ENCODE measurements at regions not wholly inside any gene's neighbourhood (a gene's known extent, or its start where the extent isn't known, plus 50 kb on each side); places are given as distances from the start of the nearest gene placed in this dataset.
"Not testable (repeated sequence)": the region's sequence is repeated elsewhere in the genome, so short reads cannot be mapped to it uniquely, and the experiment has no call there.

- DNase-seq, result no peak
Observed at GRCh38 chr12:19719672-19720071, 280.4 kb downstream of the AEBP2 start.

DNA sequence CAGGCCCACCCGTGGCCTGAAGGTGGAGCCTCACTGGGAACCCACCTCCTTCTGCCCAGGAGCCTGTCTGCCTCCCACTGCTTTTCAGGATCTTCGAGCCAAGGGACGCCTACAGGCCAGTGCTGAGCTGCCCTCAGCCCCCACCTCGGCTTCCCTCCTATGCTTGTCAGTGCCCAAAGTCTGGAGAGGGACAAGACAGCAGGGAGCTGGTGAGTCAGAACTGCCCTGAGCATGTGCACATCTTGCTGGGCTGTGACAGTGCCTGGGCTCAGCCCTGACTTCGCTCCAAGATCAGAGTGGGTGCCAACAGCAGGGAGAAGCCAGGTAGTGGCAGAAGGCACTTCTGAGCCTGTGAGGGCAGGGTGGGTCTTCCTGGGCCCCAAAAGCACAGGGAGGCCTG is 286.8 kb downstream of the AEBP2 start:
- no peak for DNase-seq

DNA sequence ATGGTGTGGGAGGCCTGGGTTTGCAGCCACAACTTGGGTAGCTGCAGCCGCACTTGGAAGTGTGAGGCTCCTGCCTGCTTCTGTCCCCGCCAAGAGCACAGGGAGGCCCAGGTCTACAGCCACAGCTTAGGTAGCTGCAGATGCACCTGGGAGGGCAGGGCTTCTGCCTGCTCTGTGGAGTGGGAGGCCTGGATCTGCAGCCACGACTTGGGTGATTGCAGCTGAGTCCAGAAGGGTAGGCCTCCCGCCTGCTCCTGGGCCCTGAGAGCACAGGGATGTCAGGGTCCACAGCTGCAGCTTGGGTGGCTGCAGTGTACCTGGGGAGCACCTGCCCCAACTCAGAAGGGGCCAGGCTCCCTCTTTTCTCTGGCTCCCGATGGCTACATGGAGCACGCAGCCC is 287.3 kb downstream of the AEBP2 start:
- DNase-seq, result no peak

- DNase-seq, result no peak
Observed at GRCh38 chr12:19737019-19737418, 297.7 kb downstream of the AEBP2 start.

GRCh38 chr12:19739195-19739776 is 300.0 kb downstream of the AEBP2 start:
- DNase-seq, result peak; percentile 49

GRCh38 chr12:19740472-19741131 is 301.3 kb downstream of the AEBP2 start:
- DNase-seq, result no peak

GRCh38 chr12:19741132-19741489 is 301.8 kb downstream of the AEBP2 start:
- DNase-seq, result no peak

DNA sequence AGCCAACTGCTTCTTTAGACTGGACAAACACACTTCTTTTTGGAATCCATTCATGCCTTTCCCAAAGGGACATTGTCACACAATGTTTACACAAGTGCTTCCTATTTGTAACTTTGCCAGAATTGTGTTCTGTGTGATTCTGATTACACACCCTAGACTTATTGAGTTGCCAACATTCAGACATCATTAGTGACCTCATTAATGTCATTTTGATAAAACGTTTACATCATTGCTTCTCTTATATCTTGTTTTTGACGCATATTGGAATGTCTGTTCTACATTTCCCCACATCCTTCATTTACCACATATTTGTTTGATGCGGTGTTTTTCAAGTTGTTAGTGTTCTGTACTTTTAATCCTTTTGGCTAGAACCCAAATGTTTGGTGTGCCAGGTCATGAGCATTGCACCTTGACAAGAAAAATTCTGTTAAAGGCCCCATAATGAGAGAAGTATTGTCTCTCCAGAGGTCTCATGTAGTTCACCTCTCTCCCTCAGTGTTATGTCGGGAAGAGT is 305.5 kb downstream of the AEBP2 start:
- DNase-seq, result no peak

GRCh38 chr12:19746471-19746870 is 307.2 kb downstream of the AEBP2 start:
- no peak for DNase-seq

GRCh38 chr12:19749906-19750574 is 310.7 kb downstream of the AEBP2 start:
- DNase-seq, result no peak

DNA sequence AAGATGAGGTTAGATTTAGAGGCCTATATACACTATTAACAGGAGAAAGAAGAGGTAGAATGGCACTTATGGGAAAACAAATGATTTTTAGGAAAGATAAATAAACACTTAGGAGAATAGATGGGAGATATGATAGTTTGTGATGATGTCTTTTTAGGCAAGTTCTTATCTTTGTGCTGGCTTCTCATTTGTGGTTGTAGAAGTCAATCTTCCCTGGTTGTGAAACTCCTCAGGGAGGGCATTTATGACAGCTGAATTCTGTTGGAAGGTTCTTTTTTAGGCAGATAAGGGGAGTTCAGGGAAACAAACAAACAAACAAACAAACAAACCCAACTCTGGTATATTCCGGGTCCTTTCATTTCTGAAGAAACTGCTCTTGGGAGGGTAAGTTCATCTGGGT is 311.8 kb downstream of the AEBP2 start:
- no peak for DNase-seq

DNA sequence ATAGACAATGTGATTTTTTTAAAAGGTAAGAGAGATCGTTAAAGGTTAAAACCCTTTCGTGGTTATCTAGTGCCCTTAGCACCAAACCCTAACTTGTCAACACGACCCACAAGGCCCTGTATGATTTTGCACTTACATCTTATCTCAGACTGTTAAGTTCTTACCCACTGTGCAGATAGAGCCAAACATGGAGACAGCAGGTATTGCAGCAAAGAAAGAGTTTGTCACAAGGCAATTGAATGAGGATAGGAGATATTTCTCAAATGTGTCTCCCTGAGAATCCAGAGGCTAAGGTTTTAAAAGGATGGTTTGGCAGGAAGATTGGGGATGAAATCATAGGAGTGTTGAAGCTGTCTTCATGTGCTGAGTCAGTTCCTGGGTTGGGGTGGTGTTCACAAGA is 313.4 kb downstream of the AEBP2 start:
- no peak for DNase-seq

GRCh38 chr12:19755136-19755535 is 315.8 kb downstream of the AEBP2 start:
- DNase-seq, result no peak

DNA sequence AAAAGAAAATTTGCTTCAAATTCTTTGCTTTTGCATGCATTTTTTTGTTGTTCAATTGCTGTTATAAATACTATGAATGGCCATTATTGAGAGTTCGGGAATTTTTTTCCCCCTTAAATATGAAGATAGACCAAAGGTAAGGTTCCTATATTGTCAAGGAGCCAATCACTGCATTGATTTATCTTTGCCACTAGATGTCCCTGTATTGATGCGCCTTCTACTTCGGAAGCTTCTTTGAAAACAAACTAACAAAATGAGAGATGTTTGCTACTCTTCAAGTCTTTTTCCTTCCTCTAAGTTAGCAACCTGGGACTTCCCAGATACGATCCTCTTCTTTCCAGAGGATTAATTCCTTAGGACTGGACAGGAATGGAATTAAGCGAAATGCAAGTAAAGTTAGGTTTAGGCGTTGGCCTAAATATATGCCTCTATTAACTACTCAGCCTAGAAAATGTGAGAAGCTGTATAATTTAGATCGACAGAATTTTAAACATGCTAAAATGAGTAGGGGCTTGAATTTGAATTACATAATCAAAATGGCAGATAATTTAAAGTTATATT is 318.1 kb downstream of the AEBP2 start:
- DNase-seq, result peak; percentile 14

GRCh38 chr12:19759227-19759626 is 319.9 kb downstream of the AEBP2 start:
- DNase-seq, result no peak

DNA sequence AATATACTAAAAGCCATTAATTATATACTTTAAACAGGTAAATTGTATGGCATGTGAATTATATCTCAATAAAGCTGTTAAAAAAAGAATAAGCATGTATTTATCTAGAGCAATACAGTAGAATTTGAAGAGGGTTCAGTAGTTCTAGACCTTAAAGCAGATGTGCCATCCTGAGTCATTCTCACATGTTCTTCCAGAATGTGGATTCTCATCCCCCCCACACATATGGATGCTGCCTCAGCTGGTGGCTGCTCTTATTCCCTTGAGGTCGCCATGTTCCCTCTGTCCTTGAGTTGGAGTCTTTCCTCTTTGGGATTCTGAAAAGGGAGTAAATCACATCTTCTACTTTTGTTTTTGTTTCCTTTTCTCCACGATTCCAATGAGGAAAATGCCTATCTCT is 321.3 kb downstream of the AEBP2 start:
- DNase-seq, result no peak

GRCh38 chr12:19761463-19761862 is 322.2 kb downstream of the AEBP2 start:
- DNase-seq, result no peak

GRCh38 chr12:19763488-19763887 is 324.2 kb downstream of the AEBP2 start:
- DNase-seq, result no peak

DNA sequence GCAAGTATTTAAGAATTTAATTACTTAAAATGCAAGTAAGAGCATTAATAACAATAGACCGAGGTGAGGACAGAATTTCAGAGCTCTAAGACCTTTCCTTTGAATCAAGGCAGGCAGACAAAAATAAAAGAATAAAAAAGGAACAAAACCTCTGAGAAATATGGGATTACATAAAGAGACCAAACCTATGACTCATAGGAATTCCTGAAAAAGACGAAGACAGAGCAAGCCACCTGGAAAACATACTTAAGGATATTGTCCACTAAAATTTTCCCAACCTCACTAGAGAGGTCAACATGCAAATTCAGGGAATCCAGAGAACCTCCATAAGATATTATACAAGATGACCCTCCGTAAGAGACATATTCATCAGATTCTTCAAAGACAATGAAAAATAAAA is 325.1 kb downstream of the AEBP2 start:
- DNase-seq, result no peak

DNA sequence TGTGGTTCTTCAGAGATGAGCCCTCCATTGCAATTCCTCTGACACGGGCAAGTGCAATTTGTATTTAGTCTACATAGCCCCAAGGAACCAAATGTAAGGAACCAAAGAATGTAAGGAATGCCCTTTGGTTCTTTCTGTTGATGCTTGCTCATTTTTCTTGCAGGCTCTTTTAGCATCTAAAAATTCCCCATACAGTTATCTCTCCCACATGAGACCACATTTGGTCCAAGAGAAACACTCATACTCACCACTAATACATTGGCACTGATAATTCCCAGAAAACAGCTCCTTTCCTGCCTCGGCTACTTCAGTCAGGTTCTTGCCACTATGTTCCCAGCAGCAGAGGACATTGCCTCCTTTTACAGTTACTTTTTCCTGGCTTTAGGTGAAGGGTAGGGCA is 332.6 kb downstream of the AEBP2 start:
- no peak for DNase-seq

GRCh38 chr12:19772776-19773175 is 333.5 kb downstream of the AEBP2 start:
- no peak for DNase-seq

GRCh38 chr12:19775241-19775640 is 335.9 kb downstream of the AEBP2 start:
- no peak for DNase-seq

DNA sequence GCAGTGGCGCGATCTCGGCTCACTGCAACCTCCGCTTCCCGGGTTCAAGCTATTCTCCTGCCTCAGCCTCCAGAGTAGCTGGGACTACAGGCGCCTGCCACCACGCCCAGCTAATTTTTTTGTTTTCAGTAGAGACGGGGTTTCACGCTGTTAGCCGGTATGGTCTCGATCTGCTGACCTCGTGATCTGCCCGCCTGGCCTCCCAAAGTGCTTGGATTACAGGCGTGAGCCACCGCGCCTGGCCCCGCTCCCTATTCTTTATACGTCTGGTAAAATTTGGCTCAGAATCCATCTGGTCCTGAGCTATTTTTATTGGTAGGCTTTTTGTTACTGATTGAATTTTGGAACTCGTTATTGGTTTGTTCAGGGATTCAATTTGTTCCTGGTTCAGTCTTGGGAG is 336.7 kb downstream of the AEBP2 start:
- not testable (repeated sequence) for DNase-seq

GRCh38 chr12:19778172-19778571 is 338.9 kb downstream of the AEBP2 start:
- no peak for DNase-seq

All from NCI-H1436 (cell line).